ENCODE measurements at regions not wholly inside any gene's neighbourhood (a gene's known extent, or its start where the extent isn't known, plus 50 kb on each side); places are given as distances from the start of the nearest gene placed in this dataset.
A peak's percentile ranks its signal among the peaks of the same experiment; 100 is the strongest.

- TF ChIP-seq, protein P1, sequence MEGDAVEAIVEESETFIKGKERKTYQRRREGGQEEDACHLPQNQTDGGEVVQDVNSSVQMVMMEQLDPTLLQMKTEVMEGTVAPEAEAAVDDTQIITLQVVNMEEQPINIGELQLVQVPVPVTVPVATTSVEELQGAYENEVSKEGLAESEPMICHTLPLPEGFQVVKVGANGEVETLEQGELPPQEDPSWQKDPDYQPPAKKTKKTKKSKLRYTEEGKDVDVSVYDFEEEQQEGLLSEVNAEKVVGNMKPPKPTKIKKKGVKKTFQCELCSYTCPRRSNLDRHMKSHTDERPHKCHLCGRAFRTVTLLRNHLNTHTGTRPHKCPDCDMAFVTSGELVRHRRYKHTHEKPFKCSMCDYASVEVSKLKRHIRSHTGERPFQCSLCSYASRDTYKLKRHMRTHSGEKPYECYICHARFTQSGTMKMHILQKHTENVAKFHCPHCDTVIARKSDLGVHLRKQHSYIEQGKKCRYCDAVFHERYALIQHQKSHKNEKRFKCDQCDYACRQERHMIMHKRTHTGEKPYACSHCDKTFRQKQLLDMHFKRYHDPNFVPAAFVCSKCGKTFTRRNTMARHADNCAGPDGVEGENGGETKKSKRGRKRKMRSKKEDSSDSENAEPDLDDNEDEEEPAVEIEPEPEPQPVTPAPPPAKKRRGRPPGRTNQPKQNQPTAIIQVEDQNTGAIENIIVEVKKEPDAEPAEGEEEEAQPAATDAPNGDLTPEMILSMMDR (IDR thresholded peaks at IDR 0.05): peak in 1 of 4 experiments; percentile 9
- TF ChIP-seq POLR2A (IDR thresholded peaks at IDR 0.05): no peak
These were observed 61.2 kb upstream of the JAK2 start for GRCh38 chr9:4923580-4924544.

All from uterus (tissue), 2 donors.